ENCODE measurements at regions not wholly inside any gene's neighbourhood (a gene's known extent, or its start where the extent isn't known, plus 50 kb on each side); places are given as distances from the start of the nearest gene placed in this dataset.
"Not testable (repeated sequence)": the region's sequence is repeated elsewhere in the genome, so short reads cannot be mapped to it uniquely, and the experiment has no call there.

DNA sequence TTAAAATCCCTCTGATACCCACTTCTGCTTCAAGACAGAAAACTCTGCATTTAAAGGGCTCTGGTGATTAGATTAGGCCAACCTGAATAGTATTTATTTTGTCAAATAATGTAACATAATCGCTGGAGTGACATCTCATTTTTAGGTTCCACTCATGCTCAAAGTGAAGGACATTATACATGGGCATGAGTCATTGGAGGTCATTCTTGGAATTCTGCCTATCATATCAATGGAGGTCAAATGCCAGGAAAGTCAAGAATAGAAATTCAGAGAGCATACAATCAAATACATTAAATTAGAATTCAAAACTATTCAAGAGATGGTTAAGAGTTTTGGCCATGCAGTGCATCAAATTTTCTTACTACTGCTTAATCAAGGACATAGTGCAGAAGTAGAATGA lies 50.8 kb upstream of the PRSS1 start:
- no peak for DNase-seq

DNA sequence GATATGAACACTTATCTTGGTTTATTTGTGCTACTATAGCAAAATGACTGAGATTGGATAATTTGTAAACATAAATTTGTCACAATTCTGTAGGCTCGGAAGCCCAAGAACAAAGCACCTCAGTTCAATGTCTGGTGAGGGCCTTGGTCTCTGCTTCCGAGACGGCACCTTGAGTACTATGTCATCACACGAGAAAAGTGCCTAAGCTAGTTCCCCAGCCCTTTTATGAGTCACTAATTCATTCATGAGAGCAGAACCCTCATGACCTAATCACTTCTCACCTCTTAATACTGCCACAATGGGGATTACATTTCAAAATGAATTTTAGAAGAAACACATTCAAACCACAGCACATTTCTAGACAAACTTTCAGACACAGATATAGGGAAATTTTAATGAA lies 52.0 kb upstream of the PRSS1 start:
- DNase-seq: no peak

DNA sequence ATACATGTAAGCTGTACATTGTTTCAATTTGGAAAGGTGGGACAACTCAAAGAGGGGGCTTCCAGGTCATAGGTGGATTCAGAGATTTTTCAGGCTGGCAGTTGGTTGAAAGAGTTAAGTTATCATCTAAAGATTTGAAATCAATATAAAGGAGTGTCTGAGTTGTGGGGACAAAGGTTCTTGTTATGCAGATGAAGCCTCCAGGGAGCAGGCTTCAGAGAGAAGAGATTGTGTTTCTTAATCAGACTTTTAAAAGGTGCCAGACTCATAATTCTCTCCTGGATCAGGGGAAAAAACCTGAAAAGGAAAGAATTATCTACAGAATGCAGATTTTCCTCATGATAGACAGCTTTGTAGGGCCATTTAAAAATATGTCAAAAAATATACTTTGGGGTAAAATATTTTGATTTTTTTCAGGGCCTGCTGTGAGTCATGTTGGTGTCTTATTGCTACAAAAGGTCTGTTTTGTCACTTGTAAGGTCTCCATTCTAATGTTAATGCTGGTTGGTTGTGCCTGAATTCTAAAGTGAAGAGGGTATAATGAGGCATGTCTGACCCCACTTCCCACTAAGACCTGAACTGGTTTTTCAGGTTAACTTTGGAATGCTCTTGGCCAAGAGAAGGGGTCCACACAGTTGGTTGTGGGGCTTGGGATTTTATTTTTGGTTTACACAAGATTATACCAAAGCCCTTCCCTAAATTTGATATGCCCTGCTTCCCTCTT lies 52.7 kb upstream of the PRSS1 start:
- DNase-seq: no peak

DNA sequence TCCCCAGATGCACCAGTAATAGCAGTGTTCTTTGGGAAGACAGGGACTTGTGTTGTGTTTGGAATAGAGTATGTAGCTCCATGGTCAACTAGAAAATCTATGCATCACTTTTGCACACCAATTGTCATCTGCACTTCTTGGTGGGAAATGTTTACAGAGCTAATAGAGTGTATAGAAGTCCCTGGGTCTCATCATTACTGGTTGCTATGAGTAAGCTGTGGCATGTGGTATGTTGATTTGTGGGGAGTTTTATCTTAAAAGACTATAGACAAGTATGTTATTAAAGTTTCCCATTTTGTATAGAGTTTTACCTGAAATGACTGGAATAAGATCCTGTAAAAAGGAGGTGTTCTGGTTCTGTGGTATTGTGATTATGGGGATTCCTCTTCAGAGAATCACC lies 55.4 kb upstream of the PRSS1 start:
- DNase-seq: no peak

DNA sequence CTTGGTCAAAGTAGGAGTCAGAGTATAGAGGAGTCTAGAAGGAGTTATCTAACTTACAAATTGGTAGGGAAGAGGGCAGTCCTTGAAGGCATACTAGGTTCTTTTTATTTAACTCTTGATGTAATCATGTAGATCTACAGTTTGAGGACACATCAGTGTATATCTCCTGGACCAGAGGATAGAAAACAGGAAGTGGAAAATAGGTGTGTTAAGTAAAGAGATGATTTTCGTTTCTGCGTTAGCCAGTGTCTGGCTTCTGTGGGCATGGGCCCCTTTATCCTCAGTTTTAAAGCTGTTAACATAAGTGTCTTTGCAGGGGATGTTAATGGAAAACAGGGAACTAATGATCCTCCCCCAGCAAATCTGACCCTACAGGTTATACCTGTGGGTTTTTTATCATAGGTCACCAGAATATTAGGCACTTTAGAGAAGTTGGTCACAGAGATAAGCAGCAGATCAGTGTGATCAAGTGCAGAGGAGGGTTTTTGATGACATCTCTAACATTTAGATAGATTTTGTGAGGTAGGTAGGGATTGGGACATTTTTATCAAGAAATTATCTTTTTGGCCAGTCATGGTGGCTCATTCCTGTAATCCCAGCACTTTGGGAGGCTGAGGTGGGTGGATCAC lies 58.6 kb upstream of the PRSS1 start:
- DNase-seq: no peak

DNA sequence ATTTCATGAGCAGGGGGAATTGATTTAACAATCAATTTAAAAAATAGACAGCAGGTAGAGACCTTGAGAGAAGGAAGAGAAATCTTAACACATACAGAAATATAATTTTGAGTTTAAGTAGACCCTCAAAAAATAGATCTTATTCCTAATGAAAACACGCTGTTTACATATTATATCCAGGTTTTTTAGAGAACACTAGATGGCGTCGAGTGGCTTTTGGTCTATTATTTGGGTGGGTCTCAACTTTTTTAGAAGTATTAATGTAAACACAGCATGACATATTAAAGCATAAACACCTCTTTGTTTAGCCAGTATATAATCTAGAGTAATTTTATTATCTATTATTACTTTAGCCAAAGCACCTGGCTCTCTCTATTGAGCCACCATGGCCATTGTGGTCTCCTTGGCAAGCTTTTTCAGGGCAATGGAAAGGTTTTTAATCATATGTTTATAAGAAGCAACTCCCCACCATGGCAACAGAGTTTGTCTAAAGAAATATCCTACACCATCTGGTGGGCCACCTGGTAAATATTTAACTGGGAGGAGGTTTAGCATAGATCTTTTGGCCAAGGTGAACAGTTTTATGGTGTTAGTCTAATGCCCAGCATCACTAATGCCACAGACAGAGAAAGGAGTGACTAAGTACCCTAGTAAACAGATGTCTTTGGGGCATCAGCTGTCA lies 59.7 kb upstream of the PRSS1 start:
- no peak for DNase-seq

DNA sequence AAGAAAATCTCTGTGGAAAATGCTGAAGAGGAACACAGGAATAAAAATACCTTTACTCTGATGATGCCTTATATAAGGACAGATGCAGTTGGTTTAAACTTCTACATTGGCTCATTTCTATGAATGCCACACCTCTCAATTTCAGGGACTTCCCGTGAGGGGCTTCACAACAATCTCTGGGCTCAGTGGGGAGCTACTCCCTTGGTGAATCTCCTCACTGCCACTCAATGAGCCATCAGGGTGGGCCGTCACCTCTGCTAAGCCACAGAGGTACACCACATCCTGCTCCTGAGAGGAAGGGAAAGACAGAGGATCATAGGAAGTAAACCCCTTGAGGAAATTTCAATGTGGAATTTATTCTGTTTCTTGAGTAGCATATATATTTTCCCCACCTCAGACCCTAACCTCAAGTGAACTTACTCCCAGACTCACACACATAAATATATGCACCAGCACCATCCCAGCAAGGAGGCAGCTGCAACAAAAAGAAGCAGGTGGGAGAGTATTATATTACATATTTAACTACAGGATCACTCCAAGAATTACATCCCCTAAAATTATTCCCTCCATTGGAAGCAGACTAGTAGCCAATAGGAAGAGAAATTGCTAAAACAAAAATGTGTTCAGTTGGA lies 63.3 kb upstream of the PRSS1 start:
- DNase-seq: no peak

DNA sequence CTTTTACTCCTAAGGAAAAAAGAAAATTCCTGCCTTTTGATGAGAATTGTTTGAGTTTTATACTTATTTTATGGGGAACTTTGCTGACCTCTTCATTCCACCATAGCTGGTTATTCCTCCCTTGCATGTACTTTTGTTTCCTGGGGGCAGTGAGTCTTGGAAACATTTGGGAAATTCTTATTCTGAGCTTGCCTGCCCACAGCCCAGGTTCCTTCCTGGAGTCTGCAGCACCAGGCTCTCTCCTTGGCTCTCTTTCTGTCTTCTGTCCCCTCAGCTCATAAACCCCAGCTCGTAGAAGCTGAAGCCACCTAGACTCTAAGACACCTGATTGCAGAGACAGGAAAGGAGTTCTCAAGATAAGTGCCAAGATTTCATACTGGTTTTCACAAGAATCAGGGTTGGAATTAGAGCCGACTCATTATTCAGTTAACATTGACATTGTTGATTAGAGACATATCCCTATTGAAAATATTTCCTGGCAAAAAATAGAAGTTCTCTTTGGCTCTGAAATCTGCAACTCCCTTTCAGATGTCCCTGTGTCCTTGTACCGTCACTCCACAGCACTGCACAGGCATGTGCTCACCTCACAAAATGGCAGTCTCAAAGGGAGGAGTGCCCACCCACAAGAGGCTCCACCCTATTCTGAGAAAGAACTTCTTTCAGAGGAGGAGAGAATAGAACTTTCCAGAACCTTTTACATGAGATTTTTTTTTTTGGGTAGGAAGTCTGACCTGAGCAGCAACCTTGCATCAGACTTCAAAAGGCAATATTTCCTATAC lies 67.8 kb upstream of the PRSS1 start:
- DNase-seq: no peak

DNA sequence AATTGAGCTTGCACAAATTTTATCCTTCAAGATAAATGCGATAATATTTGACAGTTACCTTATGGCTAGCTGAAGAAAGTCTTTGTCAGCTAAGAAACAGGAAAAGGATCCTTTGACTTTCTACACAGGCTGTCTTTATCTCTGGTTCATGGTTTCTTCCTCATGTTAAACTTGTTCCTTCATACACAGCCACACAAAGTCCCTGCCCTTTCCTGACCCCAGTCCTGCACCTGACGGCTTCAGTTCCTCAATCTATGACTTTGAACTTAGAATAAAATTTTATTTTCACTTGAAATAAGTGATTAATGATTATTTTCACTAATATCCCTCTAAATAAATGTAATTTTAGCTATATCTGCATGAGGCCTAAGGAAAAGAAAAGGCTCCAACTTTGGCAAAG lies 77.8 kb upstream of the PRSS1 start:
- no peak for DNase-seq

DNA sequence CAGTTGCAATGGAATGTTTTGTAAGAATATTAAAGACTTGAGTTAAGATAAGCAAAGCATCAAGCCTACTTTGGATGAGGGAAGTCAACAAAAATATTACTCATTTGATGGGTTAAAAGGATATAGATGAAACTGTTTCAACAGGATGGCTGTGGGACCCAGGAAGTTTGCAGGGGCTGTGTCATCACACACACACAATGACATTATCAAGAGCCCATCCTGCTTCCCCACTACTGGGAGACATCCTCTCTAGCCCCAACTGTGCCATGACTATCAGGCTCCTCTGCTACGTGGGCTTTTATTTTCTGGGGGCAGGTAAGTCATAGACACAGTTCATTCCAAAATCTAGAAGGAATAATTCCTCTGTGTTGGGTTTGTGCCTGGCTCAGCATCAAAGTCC lies 78.8 kb upstream of the PRSS1 start:
- DNase-seq: no peak

DNA sequence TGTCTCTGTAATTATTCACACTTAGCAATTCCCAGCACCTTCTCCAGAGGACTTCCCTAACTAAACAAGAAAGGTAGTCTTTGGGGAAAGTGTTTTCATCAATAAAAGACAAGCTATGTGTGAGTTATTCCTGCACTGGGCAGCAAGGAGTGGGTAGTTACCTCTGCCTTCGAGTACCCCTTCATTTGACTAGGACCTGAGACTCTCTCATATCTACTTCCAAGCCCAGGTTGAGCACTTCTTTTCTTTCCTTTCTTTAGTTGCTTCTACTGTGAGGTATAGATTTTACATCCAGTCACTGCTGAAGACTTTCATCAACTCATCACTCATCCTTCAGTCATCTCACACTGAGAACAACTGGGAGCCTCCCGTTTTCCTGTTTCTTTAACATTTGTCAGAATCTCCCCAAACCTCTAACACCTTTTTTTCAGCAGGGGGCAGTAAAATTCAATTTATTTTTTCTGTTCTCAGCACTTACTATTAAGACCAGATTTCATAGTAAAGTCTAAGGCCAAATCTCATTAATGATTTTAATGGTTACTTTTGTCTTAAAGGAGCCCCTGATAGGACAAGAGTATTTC lies 80.1 kb upstream of the PRSS1 start:
- DNase-seq: no peak

DNA sequence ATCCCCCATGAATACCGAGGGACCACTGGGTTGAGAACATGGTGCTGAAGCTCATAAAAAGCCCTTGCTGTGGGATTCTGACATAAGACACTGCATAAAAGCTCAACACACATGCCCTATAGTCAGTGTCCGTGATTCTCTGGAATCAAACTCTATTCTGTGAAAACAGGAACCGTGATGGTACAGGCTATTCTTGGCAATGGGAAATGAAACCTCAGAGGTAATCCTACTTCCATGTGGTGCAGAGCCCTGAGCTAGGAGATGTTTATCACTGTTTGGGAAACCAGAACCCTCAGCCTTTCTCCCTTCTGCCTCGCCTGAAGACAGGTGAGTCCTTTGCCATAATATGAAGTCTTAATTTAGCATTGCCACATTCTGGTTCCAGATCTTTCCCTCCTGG lies 80.8 kb upstream of the PRSS1 start:
- peak in 2 of 3 donors; percentile 5 to 11 for DNase-seq

DNA sequence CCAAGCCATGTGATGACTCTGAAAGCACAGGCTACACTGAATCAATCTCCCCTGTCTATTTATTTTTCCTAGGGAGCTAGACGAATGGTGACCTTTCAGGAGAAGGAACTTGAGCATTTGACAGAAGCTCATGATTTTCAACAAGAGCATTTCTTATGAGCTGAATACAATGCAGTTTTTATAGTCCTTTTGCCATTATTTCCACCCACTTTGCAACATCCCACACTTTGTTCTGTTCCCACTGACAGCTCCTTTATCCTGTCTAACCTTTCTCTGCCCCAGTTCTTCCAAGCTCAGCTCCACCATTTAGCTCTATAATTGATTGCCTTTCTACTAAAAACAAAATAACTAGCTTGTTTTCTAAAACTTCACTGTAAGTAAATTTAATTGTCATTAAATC lies 91.9 kb upstream of the PRSS1 start:
- DNase-seq: no peak

DNA sequence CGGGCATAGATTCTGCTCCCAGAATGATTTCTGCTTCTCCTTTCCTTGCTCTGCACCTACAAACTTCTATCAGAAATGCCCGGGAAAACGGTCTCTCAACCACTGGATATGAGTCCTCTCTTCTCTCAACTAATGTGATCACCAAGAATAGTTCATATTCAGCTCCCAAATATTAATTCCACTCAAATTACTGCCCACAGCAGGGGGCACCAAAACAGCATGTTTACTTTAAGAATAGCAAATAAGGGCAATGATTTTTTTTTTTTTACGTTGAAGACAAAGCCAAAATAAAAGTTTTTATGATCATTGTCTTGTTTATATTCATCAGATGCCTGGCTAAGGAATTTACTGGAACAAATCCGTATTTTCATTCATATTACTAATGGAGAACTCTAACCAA lies 94.9 kb upstream of the PRSS1 start:
- no peak for DNase-seq

DNA sequence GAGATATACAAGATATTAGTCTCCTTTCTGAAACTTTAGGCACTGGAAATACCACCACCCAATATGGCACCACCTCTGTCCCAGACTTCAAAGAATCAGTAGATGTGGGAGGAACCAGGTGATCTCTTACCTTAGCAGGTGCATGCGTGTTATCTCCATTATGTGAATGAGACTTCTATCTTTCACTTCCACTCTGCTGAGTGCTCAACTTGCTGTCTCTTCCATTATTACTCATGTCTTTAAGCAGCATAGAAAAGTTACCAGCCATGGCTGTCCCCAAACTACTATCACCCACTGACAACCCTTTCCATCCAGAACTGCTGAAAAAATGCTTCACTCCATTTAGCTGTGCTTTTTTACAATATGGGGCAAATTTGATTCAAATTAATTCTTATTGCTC lies 101.5 kb upstream of the PRSS1 start:
- DNase-seq: no peak

DNA sequence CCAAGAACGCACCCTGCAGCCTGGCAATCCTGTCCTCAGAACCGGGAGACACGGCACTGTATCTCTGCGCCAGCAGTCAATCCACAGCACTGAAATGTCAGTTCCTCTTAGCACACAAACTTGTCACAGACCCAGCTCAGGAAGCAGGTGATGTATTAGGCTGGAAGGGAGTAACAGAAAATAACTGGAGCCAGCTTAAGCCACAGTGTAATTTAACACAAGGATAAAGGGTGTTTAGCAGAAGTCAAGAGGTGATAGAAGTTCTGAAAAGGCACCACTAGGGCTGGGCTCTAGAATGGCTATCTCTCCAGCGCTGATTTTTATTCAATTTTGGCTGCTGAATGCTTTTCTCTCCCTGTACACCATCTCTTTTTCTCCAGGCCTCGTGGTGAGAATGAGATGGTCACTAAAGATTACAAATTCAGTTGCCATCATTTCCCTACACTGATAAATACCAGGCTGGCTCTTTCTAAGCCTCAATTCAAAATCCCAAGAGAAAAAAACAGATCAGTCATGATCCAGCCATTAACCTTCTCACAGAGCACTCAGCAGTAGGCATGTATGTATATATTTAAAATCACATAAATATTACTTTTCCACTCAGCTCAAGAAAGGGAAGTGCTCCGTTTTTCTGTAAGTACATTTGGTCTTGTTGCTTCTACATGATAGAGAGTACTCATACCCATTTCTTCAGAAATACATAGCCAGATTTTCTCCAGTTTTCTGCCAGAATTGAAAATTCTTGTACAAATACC lies 102.7 kb upstream of the PRSS1 start:
- DNase-seq: peak in 1 of 3 donors; percentile 2

DNA sequence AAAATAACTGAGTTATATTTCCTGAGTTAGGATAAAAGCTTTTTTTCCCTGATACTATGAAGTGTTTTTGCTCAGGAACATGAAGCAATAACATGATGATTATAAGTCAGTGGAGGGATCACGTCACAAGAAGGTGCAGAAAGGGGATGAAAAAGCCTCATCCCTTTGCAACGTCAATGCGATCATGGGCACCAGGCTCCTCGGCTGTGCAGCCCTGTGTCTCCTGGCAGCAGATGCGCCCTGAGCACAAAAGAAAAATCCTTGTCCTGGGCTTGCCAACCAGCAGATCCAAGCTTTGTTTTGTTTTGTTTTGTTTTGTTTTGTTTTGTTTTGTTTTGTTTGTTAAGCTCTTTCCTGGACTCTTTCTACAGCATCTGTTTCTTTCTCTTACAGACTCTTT lies 103.5 kb upstream of the PRSS1 start:
- no peak for DNase-seq

DNA sequence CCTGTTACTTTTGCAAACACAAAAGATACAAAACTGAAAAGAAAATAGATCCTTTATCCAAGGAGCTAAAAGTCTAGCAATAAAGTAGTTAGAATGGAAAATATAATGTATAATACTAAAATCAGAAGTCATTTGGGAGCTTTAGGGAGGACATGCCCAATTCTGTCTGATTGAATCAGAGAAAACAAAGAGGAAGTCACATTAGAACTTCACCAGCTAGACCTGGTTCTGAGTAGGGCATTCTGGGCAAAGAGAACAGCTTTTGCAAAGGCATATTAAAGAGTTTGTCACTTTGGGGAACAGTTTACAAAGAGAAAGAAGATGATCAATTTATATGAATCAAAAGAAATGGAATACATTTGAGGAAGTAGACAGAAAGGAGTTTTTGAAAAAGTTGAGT lies 107.0 kb upstream of the PRSS1 start:
- no peak for DNase-seq

DNA sequence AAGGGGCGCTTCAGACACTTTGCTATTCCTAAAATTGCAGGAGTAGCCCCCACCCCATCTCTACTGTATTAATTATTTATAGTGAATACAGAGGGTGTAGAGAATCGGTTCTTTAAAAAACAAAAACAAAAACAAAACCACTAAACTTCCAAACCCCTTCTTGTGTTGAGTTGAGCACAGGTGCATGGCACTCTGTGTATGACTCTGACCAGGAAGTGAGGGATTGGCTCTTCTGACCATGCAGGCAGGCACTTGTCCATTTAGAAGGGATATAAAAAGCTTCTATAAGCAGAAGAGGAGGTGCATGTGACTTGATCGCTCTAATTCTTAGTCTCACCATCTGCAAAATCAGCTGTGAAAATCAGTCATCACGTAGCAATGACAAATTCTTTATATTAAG lies 108.0 kb upstream of the PRSS1 start:
- not testable (repeated sequence) for DNase-seq

DNA sequence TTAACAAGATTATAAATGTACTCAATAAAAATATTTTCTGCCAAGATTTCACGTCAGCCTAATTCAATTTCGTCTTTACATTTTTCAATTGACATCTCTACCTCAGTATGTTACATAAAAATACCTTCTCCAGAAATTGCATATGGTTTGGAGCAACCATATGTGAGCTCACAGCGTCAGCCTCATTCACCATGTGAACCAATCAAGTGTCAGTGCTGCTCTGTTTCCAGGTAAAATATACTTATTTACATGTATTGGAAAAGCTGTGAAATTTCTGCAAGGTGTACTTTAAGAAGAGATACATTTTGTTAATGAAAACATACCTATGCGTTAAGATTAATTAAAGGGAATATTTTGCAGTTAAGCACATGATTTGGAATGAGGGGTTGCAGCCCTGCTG lies 110.7 kb upstream of the PRSS1 start:
- no peak for DNase-seq

DNA sequence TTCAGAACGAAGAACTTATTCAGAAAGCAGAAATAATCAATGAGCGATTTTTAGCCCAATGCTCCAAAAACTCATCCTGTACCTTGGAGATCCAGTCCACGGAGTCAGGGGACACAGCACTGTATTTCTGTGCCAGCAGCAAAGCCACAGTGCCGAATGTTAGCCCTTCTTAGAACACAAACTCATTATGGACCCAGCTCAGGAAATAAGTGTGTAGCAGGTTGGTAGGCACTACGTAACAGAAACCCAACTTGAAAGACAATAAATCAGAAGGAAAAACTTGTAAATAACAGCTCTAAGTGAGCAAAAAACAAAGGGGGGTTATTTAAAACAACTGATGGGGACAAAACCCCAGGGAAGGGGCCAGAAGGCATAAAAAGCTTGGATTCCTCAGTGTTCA lies 112.0 kb upstream of the PRSS1 start:
- DNase-seq: no peak
